A549 (cell line): ENCODE measurements at regions not wholly inside any gene's neighbourhood (a gene's known extent, or its start where the extent isn't known, plus 50 kb on each side); places are given as distances from the start of the nearest gene placed in this dataset.

Source experiments
- ATAC-seq, 2 experiments: fragments of 200-7000 bp in 1 of 2; fragments of >200 bp in 1 of 2; cut with Nextera tagmentation in 1 of 2; cut with Tn5 transposase in 1 of 2; 3 replicates each; pipeline versions ENCODE4 v1.8.0 to v1.9.1; 2018 to 2020; ENCODE audit warnings: mild to moderate bottlenecking in 1 of 2, moderate library complexity in 1 of 2
- CTCF ChIA-PET: fragments of 300-600 bp; sonication (Branson Sonifier 250); formaldehyde crosslinking; extraction: SDS; loops from one replicate; lab custom pipeline; 2021; ENCODE audit warnings: antibody characterized with exemption, inconsistent platforms; lab: Yijun Ruan, JAX
- POLR2A ChIA-PET: fragments of 350-600 bp; formaldehyde crosslinking; extraction: SDS; loops from one replicate; lab custom pipeline; 2021; ENCODE audit warnings: antibody characterized with exemption, inconsistent platforms; lab: Yijun Ruan, JAX
- DNase-seq, 2 experiments: peaks; one replicate each; pipeline versions ENCODE4 v3.0.0 to v3.0.0-alpha.2; 2011 to 2016; ENCODE audit warnings: low read depth in 1 of 2, low spot score in 1 of 2
- FAIRE-seq: peaks from 2 replicates; lab custom pipeline; 2011; peaks lifted over from hg19 to GRCh38; lab: Jason Lieb, UNC
- H3K27ac ChIP-seq, 2 experiments: fragments of >200 bp; sonication (Bioruptor Twin); formaldehyde crosslinking; 3 replicates each; pipeline ENCODE4 v1.5.1; 2016 to 2017
- H3K4me1 ChIP-seq: fragments of >200 bp; sonication (Bioruptor Twin); formaldehyde crosslinking; 3 replicates; pipeline ENCODE4 v1.6.1; 2016
- H3K4me2 ChIP-seq: fragments of >200 bp; sonication (Bioruptor Twin); formaldehyde crosslinking; 3 replicates; pipeline ENCODE4 v1.6.1; 2016
- H3K4me3 ChIP-seq: fragments of >200 bp; sonication (Bioruptor Twin); formaldehyde crosslinking; 3 replicates; pipeline ENCODE4 v1.5.1; 2016
- H3K9me3 ChIP-seq: fragments of >200 bp; sonication (Bioruptor Twin); formaldehyde crosslinking; 3 replicates; pipeline ENCODE4 v1.6.1; 2016
- BCL3 ChIP-seq: fragments of >200 bp; sonication (Bioruptor Twin); formaldehyde crosslinking; IDR thresholded peaks from 3 replicates; pipeline ENCODE4 v1.6.1; 2016
- CEBPB ChIP-seq, 2 experiments: fragments of >200 bp in 1 of 2; sonication (Bioruptor Twin) in 1 of 2; formaldehyde crosslinking in 1 of 2; IDR thresholded peaks; 2 replicates each; pipeline ENCODE4 v1.6.1; 2012 to 2016
- CHD4 ChIP-seq: fragments of 200-600 bp; sonication (generic); IDR thresholded peaks from 2 replicates; pipeline ENCODE4 v1.6.1; 2016; ENCODE audit warnings: antibody characterized with exemption, mild to moderate bottlenecking, borderline replicate concordance
- CTCF ChIP-seq: fragments of >200 bp; sonication (Bioruptor Twin); formaldehyde crosslinking; IDR thresholded peaks from 3 replicates; pipeline ENCODE4 v1.5.1; 2016
- E2F6 ChIP-seq: IDR thresholded peaks from 2 replicates; pipeline ENCODE4 v1.6.1; 2012; ENCODE audit warnings: low read depth, borderline replicate concordance
- EHF ChIP-seq: fragments of 250-450 bp; sonication (Bioruptor Pico); IDR thresholded peaks from 2 replicates; pipeline ENCODE4 v1.5.0; 2020; ENCODE audit warnings: mild to moderate bottlenecking
- EHMT2 ChIP-seq: fragments of 200-600 bp; sonication (generic); IDR thresholded peaks from 2 replicates; pipeline ENCODE4 v1.6.1; 2016; ENCODE audit warnings: antibody characterized with exemption, low read depth, mild to moderate bottlenecking, moderate library complexity
- FOSL2 ChIP-seq, 2 experiments: fragments of 450-650 bp in 1 of 2; fragments of >200 bp in 1 of 2; sonication (Bioruptor Twin) in 1 of 2; formaldehyde crosslinking; IDR thresholded peaks; 2 replicates each; pipeline versions ENCODE4 v1.5.0 to v1.6.1; 2016 to 2020; ENCODE audit warnings: mild to moderate bottlenecking in 1 of 2, moderate library complexity in 1 of 2
- FOXS1 ChIP-seq: fragments of 250-450 bp; sonication (Bioruptor Pico); IDR thresholded peaks from 2 replicates; pipeline ENCODE4 v1.5.0; 2020; ENCODE audit warnings: mild to moderate bottlenecking, moderate library complexity
- HDAC2 ChIP-seq: fragments of 200-600 bp; sonication (generic); IDR thresholded peaks from 2 replicates; pipeline ENCODE4 v1.6.1; 2016
- HMGXB4 ChIP-seq: fragments of 250-450 bp; sonication (Bioruptor Pico); IDR thresholded peaks from 2 replicates; pipeline ENCODE4 v1.5.0; 2021; ENCODE audit warnings: mild to moderate bottlenecking, moderate library complexity, borderline replicate concordance
- JUNB ChIP-seq: fragments of >200 bp; sonication (Bioruptor Twin); formaldehyde crosslinking; IDR thresholded peaks from 2 replicates; pipeline ENCODE4 v1.6.1; 2016
- KDM1A ChIP-seq: fragments of 200-600 bp; sonication (generic); IDR thresholded peaks from 2 replicates; pipeline ENCODE4 v1.6.1; 2016; ENCODE audit warnings: low read depth, mild to moderate bottlenecking
- MAX ChIP-seq: IDR thresholded peaks from 2 replicates; pipeline ENCODE4 v1.6.1; 2012
- MAZ ChIP-seq: fragments of 150-350 bp; IDR thresholded peaks from 2 replicates; pipeline ENCODE4 v1.6.1; 2014; ENCODE audit warnings: antibody characterized with exemption, low read depth, low read length, borderline replicate concordance
- NFE2L2 ChIP-seq: fragments of 150-350 bp; conservative IDR thresholded peaks from 2 replicates; pipeline ENCODE4 v1.6.1; 2014; ENCODE audit warnings: low read length
- NR3C1 ChIP-seq: fragments of >200 bp; sonication (Bioruptor Twin); formaldehyde crosslinking; IDR thresholded peaks from 3 replicates; pipeline ENCODE4 v1.6.1; 2017
- RCOR1 ChIP-seq: fragments of 150-350 bp; IDR thresholded peaks from 2 replicates; pipeline ENCODE4 v1.6.1; 2014; ENCODE audit warnings: antibody characterized with exemption, low read length, low read depth
- RNF2 ChIP-seq: fragments of 200-600 bp; sonication (generic); IDR thresholded peaks from 2 replicates; pipeline ENCODE4 v1.6.1; 2016; ENCODE audit warnings: low read depth, mild to moderate bottlenecking, antibody characterized with exemption, moderate library complexity, borderline replicate concordance
- SMC3 ChIP-seq: fragments of >200 bp; sonication (Bioruptor Twin); formaldehyde crosslinking; IDR thresholded peaks from 3 replicates; pipeline ENCODE4 v1.6.1; 2018; ENCODE audit warnings: inconsistent platforms
- SREBF2 ChIP-seq: fragments of 450-650 bp; IDR thresholded peaks from 2 replicates; pipeline ENCODE4 v1.6.1; 2014; ENCODE audit warnings: mild to moderate bottlenecking, moderate library complexity
- TFCP2L1 ChIP-seq: fragments of 250-450 bp; sonication (Bioruptor Pico); IDR thresholded peaks from 2 replicates; pipeline ENCODE4 v1.5.0; 2021; ENCODE audit warnings: mild to moderate bottlenecking
- TP53 ChIP-seq: fragments of 250-450 bp; sonication (Bioruptor Pico); IDR thresholded peaks from 2 replicates; pipeline ENCODE4 v1.5.0; 2021; ENCODE audit warnings: mild to moderate bottlenecking, moderate library complexity
- USF2 ChIP-seq: fragments of 450-650 bp; IDR thresholded peaks from 2 replicates; pipeline ENCODE4 v1.6.1; 2014; ENCODE audit warnings: antibody characterized with exemption
- ZC3H11A ChIP-seq: fragments of 450-650 bp; IDR thresholded peaks from 2 replicates; pipeline ENCODE4 v1.6.1; 2014; ENCODE audit warnings: antibody characterized with exemption, mild to moderate bottlenecking
- ZSCAN20 ChIP-seq: fragments of 250-450 bp; sonication (Bioruptor Pico); IDR thresholded peaks from 2 replicates; pipeline ENCODE4 v1.8.0; 2022; ENCODE audit warnings: mild to moderate bottlenecking, moderate library complexity
- WGBS: methylation state at CpG from one replicate; pipeline ENCODE4 v1.1.6; 2017; ENCODE audit errors: missing lambda C conversion rate; 5-methylcytosine and 5-hydroxymethylcytosine counted together

- H3K9me3 ChIP-seq, result peaks cover 3% of the 10 kb centered on the region; the same call in 1 of the 3 replicates
- WGBS, result 18% methylated on average over 4 of the region's 4 CpGs
- H3K4me1 ChIP-seq, result no peaks in the 10 kb centered on the region
- TF ChIP-seq MAZ (no peak), JUNB (no peak), TFCP2L1 (CRISPR knock-in tag) (no peak), EHF (CRISPR knock-in tag) (no peak), CTCF (no peak), TP53 (CRISPR knock-in tag) (no peak), SMC3 (no peak), USF2 (no peak), RCOR1 (no peak), RNF2 (no peak), CHD4 (no peak), MAX (no peak), NR3C1 (no peak), NFE2L2 (no peak), CEBPB (IDR thresholded peaks at IDR 0.05) (no peak), HDAC2 (no peak), SREBF2 (no peak), HMGXB4 (CRISPR knock-in tag) (no peak), FOXS1 (CRISPR knock-in tag) (no peak)
- TF ChIP-seq, all 56 proteins: peak for 0
- H3K27ac ChIP-seq, result no peak overlapping the region
- DNase-seq (no peak), ATAC-seq (no peak), FAIRE-seq (no peak)
- H3K4me3 ChIP-seq, result no peak overlapping the region
- H3K4me2 ChIP-seq, result no peak overlapping the region
- POLR2A ChIA-PET, result no interaction called here
- CTCF ChIA-PET, result interaction anchor here (1.0 to 1.7 kb wide), 2 partner anchors 19 to 22 kb away, joined by 3 to 6 read pairs; no protein-coding TSS in a partner anchor
Observed at GRCh38 chr17:14904386-14904785, 360.7 kb downstream of the PMP22 start.

- Histone ChIP-seq H3K4me2 (no peak overlapping the region), H3K9me3 (peaks cover 3% of the 10 kb centered on the region; the same call in 1 of the 3 replicates), H3K4me1 (no peaks in the 10 kb centered on the region), H3K27ac (no peak overlapping the region), H3K4me3 (no peak overlapping the region)
- ATAC-seq (no peak), DNase-seq (no peak), FAIRE-seq (no peak)
- ChIA-PET CTCF (interaction anchor here (1.0 to 1.7 kb wide), 2 partner anchors 18 to 22 kb away, joined by 3 to 6 read pairs; no protein-coding TSS in a partner anchor), POLR2A (no interaction called here)
- WGBS, result 3% methylated on average over 1 of the region's 1 CpG
- TF ChIP-seq FOSL2 (IDR thresholded peaks at IDR 0.05) (no peak), FOSL2 (CRISPR knock-in tag; IDR thresholded peaks at IDR 0.05) (no peak), HDAC2 (no peak), ZC3H11A (no peak), CTCF (no peak), FOXS1 (CRISPR knock-in tag) (no peak), ZSCAN20 (CRISPR knock-in tag) (no peak), BCL3 (no peak), TFCP2L1 (CRISPR knock-in tag) (no peak), EHMT2 (no peak), KDM1A (no peak), HMGXB4 (CRISPR knock-in tag) (no peak), NR3C1 (no peak), TP53 (CRISPR knock-in tag) (no peak), RNF2 (no peak), SMC3 (no peak), E2F6 (no peak)
Observed at GRCh38 chr17:14903854-14904253, 361.3 kb downstream of the PMP22 start.
